ENCODE measurements at regions not wholly inside any gene's neighbourhood (a gene's known extent, or its start where the extent isn't known, plus 50 kb on each side); places are given as distances from the start of the nearest gene placed in this dataset.

- Mint-ChIP-seq H3K27ac (no peak overlapping the region), H3K4me1 (no peaks in the 10 kb centered on the region), H3K9me3 (peaks cover 11% of the 10 kb centered on the region), H3K36me3 (no peaks in the 10 kb centered on the region), H3K4me3 (no peak overlapping the region), H3K27me3 (peaks cover 10% of the 10 kb centered on the region)
- no peak for DNase-seq
Measured at GRCh38 chr10:130983749-130984148, 327.8 kb downstream of the TCERG1L start.

GRCh38 chr10:130984686-130985085, 326.8 kb downstream of the TCERG1L start:
- H3K27me3 Mint-ChIP-seq: peaks cover 10% of the 10 kb centered on the region
- no peak for DNase-seq
- H3K4me3 Mint-ChIP-seq: no peak overlapping the region
- H3K4me1 Mint-ChIP-seq: no peaks in the 10 kb centered on the region
- peaks cover 10% of the 10 kb centered on the region for H3K9me3 Mint-ChIP-seq
- H3K27ac Mint-ChIP-seq: no peak overlapping the region
- H3K36me3 Mint-ChIP-seq: no peaks in the 10 kb centered on the region

GRCh38 chr10:130985158-130985753, 326.3 kb downstream of the TCERG1L start:
- Mint-ChIP-seq H3K4me3 (no peak overlapping the region), H3K27ac (no peak overlapping the region), H3K4me1 (no peaks in the 10 kb centered on the region), H3K27me3 (peaks cover 10% of the 10 kb centered on the region), H3K9me3 (peaks cover 9% of the 10 kb centered on the region), H3K36me3 (no peaks in the 10 kb centered on the region)
- no peak for DNase-seq

- H3K4me3 Mint-ChIP-seq: no peak overlapping the region
- H3K9me3 Mint-ChIP-seq: peaks cover 9% of the 10 kb centered on the region
- H3K4me1 Mint-ChIP-seq: no peaks in the 10 kb centered on the region
- H3K36me3 Mint-ChIP-seq: no peaks in the 10 kb centered on the region
- no peak for DNase-seq
- H3K27ac Mint-ChIP-seq: no peak overlapping the region
- peaks cover 10% of the 10 kb centered on the region for H3K27me3 Mint-ChIP-seq
Measured at GRCh38 chr10:130986846-130987245, 324.7 kb downstream of the TCERG1L start.

GRCh38 chr10:130987401-130987800, 324.1 kb downstream of the TCERG1L start:
- Mint-ChIP-seq H3K4me3 (no peak overlapping the region), H3K27me3 (peaks cover 10% of the 10 kb centered on the region), H3K36me3 (no peaks in the 10 kb centered on the region), H3K9me3 (peaks cover 9% of the 10 kb centered on the region), H3K27ac (no peak overlapping the region), H3K4me1 (no peaks in the 10 kb centered on the region)
- no peak for DNase-seq

GRCh38 chr10:130989670-130990232, 321.8 kb downstream of the TCERG1L start:
- Mint-ChIP-seq H3K36me3 (no peaks in the 10 kb centered on the region), H3K4me3 (no peak overlapping the region), H3K9me3 (peaks cover 1% of the 10 kb centered on the region), H3K27me3 (peaks cover 10% of the 10 kb centered on the region), H3K27ac (no peak overlapping the region), H3K4me1 (no peaks in the 10 kb centered on the region)
- DNase-seq: no peak

- H3K27me3 Mint-ChIP-seq: peaks cover 10% of the 10 kb centered on the region
- DNase-seq: no peak
- H3K9me3 Mint-ChIP-seq: no peaks in the 10 kb centered on the region
- no peak overlapping the region for H3K4me3 Mint-ChIP-seq
- H3K36me3 Mint-ChIP-seq: no peaks in the 10 kb centered on the region
- no peak overlapping the region for H3K27ac Mint-ChIP-seq
- no peaks in the 10 kb centered on the region for H3K4me1 Mint-ChIP-seq
Measured at GRCh38 chr10:130990486-130990885, 321.0 kb downstream of the TCERG1L start.

DNA sequence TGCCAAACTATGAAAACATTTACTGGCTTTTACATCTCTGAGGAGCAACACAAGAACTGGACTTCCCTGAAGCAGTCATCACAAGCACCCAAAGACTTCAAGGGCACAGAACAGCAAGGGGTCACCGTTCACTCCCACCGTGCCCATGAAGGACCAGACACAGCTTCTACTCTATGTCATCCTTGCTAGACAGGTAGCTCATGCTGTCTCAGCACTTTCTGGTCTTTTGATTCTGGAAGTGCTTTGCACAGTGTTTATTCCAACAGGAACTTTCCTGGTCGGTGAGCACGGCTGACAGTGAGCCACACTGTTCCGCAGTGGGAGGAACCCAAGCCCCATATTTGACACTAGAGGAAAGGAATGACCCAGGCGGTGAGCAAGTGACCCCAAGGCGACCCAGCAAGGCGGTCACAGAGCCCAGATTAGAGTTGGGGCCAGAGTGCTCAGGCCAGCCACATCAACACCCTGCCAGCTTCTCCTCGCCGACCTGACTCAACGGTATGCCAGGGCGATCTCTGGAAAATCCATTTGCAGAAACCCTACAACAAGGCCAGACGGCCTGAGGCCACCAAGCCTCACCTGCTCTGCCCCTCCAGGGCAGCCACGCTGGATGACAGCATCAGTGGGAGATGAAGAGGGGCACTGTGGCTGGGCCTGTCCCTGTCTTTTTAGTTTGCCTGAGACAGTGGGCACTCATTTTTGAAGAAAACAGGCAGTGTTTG, 318.6 kb downstream of the TCERG1L start:
- peaks cover 3% of the 10 kb centered on the region for H3K9me3 Mint-ChIP-seq
- no peak overlapping the region for H3K4me3 Mint-ChIP-seq
- H3K27me3 Mint-ChIP-seq: peaks cover 6% of the 10 kb centered on the region

GRCh38 chr10:130993612-130994011, 317.9 kb downstream of the TCERG1L start:
- Mint-ChIP-seq H3K27me3 (no peaks in the 10 kb centered on the region), H3K9me3 (peaks cover 3% of the 10 kb centered on the region)
- no peak for DNase-seq

More for the DNA sequence above, 318.6 kb downstream of the TCERG1L start:
- Mint-ChIP-seq H3K4me1 (no peaks in the 10 kb centered on the region), H3K36me3 (no peaks in the 10 kb centered on the region), H3K27ac (no peak overlapping the region)
- DNase-seq: no peak

GRCh38 chr10:130994191-130994590, 317.3 kb downstream of the TCERG1L start:
- no peak for DNase-seq
- no peaks in the 10 kb centered on the region for H3K4me1 Mint-ChIP-seq
- no peaks in the 10 kb centered on the region for H3K36me3 Mint-ChIP-seq
- H3K4me3 Mint-ChIP-seq: no peak overlapping the region
- peaks cover 3% of the 10 kb centered on the region for H3K9me3 Mint-ChIP-seq
- H3K27me3 Mint-ChIP-seq: peaks cover 3% of the 10 kb centered on the region
- no peak overlapping the region for H3K27ac Mint-ChIP-seq

More at GRCh38 chr10:130993612-130994011, 317.9 kb downstream of the TCERG1L start:
- Mint-ChIP-seq H3K36me3 (no peaks in the 10 kb centered on the region), H3K4me3 (no peak overlapping the region), H3K4me1 (no peaks in the 10 kb centered on the region), H3K27ac (no peak overlapping the region)

DNA sequence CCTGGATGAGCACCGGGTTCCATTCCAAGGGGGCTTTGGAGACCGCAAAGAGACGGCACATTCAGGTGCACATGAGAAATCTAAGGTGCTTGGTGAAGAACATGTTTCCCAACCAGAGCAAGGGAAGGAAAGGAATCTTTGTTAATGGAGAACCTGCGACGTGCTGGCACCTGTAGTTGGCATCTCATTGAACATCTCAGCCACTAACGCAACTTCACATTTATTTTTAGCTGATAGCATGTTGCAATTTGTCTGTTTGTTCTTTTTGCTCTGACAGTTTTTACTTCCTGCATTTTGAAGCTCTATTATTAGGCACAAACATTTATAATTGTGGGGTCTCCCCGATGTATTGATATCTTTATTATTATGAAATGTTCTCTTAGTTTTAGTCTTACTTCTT, 316.7 kb downstream of the TCERG1L start:
- DNase-seq: no peak
- Mint-ChIP-seq H3K36me3 (no peaks in the 10 kb centered on the region), H3K4me1 (no peaks in the 10 kb centered on the region), H3K4me3 (no peak overlapping the region), H3K27ac (no peak overlapping the region), H3K27me3 (peaks cover 3% of the 10 kb centered on the region), H3K9me3 (peaks cover 3% of the 10 kb centered on the region)

DNA sequence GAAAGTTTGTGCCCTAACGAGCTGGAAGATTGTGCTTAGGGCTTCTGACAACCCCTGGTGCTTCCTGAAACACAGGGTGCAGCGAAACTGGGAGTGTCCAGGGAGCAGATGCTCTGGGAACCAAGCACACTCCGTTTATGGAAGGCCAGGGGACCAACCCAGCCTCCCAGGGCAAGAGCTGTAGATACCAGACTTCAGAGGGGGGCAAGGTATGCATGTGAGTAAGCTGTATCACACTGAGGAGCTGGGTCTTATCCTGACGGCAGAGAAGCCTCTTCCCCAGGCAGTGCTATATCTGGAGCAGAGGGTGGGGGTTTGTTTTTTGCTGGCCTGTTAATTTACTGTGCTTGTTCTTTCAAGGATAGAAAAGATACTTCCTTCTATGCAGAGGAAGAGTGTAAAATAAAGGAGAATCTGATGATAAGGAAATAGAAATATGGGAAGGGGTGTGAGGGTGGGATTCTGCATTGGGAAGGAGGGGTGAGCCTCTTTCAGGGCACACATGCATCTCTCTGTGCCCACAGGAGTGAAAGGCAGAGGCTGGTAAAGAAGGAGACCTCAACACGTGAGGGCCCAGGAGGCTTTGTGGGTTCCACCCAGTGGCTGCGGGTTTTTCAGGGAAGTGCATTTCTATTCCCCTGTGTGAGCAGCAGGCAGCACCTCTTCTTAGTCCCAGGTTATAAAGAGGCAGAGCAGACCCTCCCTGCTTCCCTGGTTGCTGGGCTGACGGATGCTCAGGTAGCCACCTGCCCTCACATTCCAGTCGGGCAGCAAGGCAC, 314.1 kb downstream of the TCERG1L start:
- peaks cover 3% of the 10 kb centered on the region for H3K27me3 Mint-ChIP-seq
- no peak overlapping the region for H3K4me3 Mint-ChIP-seq
- no peak overlapping the region for H3K27ac Mint-ChIP-seq
- no peaks in the 10 kb centered on the region for H3K4me1 Mint-ChIP-seq
- H3K36me3 Mint-ChIP-seq: no peaks in the 10 kb centered on the region
- H3K9me3 Mint-ChIP-seq: peaks cover 3% of the 10 kb centered on the region
- no peak for DNase-seq

DNA sequence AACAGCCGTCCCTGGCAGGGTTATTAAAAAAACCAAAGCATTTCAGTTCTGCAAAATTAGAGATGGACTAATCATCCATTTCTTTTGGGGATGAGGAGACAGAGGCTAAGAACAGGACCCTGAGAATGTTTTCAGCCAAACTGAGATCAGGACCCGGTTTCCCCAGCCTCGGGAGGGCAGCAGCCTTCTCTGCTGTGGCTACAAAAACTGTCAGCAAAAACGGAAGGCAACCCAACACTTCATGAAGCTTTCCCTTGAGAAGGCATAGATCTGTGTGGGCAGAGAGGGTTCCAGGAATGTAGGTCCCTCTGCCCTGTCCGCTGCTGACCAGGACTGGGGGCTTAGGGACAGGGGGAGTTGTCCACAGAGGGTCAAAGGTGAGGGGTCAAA, 313.5 kb downstream of the TCERG1L start:
- H3K9me3 Mint-ChIP-seq: peaks cover 3% of the 10 kb centered on the region
- peaks cover 3% of the 10 kb centered on the region for H3K27me3 Mint-ChIP-seq
- H3K27ac Mint-ChIP-seq: no peak overlapping the region
- no peaks in the 10 kb centered on the region for H3K36me3 Mint-ChIP-seq
- no peak overlapping the region for H3K4me3 Mint-ChIP-seq
- no peak for DNase-seq
- no peaks in the 10 kb centered on the region for H3K4me1 Mint-ChIP-seq

GRCh38 chr10:130998642-130999041, 312.9 kb downstream of the TCERG1L start:
- Mint-ChIP-seq H3K4me3 (no peak overlapping the region), H3K9me3 (peaks cover 3% of the 10 kb centered on the region)

More at GRCh38 chr10:130998642-130999041, 312.9 kb downstream of the TCERG1L start:
- no peak overlapping the region for H3K27ac Mint-ChIP-seq
- H3K36me3 Mint-ChIP-seq: no peaks in the 10 kb centered on the region
- DNase-seq: no peak
- H3K27me3 Mint-ChIP-seq: peaks cover 3% of the 10 kb centered on the region
- H3K4me1 Mint-ChIP-seq: no peaks in the 10 kb centered on the region

Data from activated naive CD8-positive, alpha-beta T cell treated with anti-CD3 and anti-CD28 coated beads for 36 hours (primary cell).